ENCODE measurements at regions not wholly inside any gene's neighbourhood (a gene's known extent, or its start where the extent isn't known, plus 50 kb on each side); places are given as distances from the start of the nearest gene placed in this dataset.

DNA sequence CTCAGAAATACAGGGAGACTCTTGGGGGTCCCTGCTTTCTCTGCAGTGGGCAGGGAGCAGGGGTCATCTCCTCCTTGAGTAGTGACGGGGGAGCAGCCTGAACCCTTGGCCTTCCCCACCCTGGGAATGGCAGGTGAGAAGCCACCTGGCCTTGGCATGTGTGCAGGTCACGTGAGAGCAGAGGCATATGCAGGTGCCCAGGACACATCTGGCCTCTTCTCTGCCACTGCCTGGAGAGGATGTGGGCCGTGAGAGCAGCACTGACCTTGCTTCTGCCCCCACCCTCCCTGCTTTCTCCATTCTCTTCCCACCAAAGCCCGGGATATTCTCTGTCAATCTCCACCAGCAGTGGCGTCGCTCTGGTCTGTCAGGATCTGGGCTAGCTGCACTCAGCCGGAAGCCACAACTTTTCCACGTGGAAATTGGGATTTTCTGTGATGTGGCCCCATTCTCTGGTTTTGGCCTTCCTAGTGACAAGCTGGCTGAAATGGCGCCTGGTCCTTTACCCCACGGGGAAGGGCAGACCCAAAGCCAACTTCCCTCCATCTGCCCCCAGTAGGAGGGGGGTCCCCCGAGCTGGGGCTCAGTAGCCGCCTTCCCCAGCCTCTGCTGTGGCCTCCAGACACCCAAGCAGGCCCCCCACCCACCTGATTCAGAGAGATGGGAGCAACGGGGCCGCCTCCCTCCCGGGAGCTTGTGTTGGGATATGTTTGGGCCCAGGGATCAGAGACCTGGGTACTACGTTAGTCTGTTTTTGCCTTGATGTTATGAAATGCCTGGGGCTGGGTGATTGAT, 70.4 kb upstream of the FCN1 start:
- DNase-seq, result no peak

DNA sequence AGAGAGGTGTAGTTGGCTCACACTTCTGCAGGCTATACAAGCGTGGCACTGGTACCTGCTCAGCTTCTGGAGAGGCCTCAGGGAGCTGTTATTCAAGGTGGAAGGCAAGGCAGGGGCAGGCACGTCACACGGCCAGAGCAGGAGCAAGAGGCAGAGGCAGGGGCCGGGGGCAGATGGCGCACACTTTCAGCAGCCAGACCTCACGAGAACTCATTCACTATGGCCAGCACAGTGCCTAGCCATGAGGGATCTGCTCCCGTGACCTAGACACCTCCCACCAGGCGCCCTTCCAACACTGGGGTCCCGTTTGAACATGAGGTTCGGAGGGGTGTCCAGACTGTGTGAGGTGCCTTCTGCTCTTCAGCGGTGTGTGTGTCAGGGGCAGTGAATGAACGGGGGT, 71.0 kb upstream of the FCN1 start:
- no peak for DNase-seq

DNA sequence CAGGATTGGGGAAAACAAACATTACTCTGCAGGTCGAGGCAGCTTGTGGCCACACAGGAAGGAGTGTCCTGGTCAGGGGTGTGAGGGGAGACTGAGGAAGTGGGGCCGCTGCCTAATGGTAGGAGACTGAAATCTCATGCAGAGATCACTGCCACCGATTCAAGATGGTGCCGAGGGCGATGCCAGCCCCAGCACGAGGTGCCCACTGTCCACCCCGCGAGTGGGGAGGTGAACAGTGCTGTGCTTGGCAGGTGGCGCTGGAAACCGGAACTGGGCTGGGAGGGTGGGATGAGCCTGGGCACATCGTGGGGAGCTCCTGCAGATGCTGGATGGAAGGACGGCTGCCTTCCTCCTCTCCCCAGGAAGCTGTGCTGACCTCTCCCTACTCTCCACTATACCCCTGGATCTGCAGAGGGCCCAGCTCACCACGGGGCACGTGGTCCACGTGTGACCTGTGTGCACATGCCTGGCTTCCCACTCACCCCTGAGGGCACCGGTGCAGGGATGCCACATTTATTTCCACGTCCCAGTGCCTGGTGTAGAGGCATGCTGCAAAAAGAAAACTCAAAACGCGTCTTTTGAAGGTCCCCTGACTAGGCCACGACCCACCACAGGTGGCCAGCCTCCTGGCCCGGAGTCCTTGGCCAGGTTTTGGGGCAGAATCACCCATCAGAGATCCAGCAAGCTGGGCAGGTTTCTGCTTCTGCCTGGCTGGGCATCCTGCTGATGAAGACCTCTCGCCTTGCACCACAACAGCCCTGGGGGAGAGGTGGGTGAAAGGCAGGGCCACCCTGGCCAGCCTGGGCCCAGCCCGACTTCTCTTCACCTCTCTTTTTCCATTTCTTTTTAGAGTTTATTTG, 71.7 kb upstream of the FCN1 start:
- DNase-seq, result no peak

DNA sequence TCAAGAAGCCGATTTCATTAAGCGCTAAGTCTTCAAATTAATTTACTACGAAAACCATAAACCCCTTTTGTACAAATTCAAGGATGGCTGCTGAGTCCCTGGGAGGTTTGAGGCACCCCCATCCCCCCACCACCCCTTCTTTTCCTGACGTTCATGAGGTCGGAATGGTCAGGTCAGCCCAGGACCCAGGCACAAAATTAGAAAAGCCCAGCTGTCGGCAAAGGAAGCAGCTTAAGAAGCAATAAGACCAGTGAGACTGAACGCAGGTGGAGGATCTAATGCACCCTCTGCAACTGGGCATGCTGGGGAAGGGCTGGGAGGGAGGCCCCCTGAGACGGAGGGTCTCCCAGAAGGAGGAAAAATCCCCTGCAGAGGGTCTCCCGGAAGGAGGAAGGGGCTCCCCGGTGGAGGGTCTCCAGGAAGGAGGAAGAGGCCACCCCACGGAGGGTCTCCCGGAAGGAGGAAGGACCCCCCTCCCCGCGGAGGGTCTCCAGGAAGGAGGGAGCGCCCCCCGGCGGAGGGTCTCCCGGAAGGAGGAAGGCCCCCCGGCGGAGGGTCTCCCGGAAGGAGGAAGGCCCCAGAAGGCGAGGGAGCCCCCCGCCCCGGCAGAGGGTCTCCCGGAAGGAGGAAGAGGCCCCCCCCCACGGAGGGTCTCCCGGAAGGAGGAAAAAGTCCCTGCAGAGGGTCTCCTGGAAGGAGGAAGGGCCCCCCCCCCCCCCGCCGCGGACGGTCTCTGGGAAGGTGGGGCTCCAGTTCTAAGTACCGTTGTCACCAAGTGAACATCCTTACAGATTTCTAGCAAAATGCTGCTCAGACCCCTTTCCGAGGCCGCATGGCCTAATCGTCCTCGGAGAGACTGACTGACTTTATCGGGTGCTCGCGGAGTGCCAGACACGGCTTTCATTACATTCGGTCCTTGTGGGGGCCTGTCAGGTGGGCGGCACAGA, 74.4 kb upstream of the FCN1 start:
- no peak for DNase-seq

DNA sequence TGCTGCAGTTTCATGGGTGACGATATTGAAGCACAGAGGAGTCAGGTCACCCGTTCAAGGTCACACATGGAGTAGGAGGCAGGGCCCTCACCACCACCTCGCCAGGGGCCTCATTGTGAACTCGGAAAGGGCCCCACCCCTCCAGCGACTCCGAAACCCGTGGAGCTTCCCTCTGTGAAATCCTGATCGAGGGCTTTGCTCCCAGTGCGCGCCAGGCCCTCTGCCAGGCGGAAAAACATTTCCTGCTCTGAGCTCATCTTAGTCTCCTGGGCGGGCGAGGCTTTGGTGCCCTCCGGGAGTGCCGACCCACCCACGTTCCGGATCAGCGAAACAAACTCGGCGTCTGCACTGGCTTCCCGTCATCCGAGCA, 75.0 kb upstream of the FCN1 start:
- DNase-seq, result no peak

DNA sequence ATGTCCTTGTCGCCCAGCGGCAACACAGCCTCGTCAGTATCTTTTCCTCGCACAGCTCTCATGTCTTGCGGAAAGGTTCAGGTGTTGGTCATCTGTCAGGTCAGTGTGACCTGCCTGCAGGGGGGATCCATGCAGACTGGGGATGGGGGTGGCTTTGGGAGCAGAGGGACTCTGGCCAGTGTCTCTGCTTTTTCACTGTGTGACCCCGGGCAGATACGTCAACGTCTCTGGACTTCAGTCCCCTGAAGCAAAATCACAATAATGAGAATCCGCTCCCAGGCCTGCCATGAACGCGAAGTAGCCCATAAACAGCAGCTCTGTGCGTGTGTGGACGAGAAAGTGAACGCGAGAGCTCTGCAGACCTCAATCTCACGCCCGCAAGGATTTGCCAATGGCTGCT, 75.7 kb upstream of the FCN1 start:
- DNase-seq, result no peak

DNA sequence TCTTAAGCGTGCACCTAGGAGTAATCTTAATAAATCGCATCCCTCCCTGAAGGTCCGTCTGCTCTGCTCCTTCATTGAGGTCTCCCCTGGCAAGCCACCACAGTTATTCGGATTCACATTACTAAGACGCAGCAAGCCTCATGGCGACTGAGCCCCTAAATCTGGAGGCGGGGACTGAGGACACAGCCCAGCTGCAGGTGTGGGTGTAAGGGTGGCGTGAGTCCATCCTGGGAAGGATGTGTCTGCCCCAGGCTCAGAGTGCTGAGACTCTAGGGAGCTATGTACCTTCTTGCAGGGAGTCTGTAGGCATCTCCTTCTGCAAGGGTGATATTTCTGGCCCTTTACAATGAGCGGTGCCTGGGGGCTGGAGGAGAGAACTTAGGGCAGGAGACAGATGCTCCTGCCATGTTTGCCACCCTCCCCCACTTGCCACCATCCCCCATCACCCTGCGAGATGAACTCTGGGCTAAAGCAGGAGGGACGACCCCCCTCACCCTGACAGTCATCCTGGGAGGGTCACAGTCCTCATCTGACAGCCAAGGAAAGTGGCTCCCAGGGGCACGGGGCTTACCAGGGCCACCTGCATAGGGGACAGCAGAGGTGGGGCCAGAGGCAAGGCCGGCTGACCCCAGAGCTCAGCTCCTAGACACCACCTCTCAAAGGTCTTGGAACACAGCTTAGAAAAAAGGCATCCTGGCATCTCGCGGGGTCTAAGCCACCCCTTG, 76.4 kb upstream of the FCN1 start:
- no peak for DNase-seq

DNA sequence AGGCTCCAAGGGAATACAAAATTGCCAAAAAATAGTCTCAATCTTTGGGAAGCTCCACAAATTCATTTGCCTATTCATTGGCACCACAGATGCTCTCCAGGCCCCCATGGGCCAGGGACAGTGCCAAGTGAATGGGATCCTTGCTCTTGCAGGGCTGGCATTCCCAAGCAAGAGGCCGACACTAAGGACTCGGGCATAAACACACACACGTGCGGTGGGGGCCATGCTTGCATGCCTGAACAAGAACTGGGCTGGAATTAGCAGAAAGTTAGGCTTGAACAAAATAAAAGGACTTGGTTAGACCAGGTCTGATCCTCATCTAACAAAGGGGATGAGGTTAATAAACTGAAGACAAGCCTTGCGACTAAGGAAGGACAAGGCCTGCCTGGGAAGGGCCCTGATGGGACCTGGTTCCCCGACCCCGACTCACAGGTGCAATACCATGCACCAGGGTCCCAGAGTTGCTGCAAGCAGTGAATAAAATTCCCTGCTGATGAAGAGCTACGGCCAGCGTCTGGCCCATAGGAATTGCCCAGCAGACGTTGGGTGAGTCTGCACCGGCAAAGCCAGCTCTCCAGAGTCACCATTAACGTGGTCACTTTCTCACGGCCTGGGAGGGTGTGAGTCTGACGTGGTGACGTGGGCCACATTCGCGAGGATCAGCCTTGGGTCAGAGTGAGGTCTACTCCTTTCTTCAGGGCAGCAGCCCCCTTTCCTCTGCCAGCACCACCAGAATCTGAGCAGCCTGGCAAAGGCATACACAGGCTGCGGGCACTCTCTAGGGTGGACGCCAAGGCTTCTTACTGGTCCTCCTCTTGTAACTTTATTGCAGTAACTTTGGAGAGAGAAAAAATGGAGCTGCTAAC, 77.4 kb upstream of the FCN1 start:
- no peak for DNase-seq

DNA sequence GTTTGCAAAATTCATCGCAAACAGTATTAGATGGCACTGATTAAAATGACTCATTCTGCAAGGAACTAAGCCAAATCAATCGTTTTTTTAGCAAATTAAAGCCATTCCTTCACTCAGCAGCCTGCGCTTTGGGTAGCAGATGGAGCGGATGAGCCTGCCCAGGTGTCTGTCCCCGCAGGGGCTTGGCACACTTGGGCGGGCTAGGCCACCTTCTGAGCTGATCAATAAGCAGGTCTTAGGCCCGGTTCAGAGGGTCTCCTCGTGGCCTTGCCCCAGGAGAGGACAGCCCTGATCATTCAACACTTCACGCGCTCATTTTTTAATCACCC, 78.0 kb upstream of the FCN1 start:
- DNase-seq, result no peak

DNA sequence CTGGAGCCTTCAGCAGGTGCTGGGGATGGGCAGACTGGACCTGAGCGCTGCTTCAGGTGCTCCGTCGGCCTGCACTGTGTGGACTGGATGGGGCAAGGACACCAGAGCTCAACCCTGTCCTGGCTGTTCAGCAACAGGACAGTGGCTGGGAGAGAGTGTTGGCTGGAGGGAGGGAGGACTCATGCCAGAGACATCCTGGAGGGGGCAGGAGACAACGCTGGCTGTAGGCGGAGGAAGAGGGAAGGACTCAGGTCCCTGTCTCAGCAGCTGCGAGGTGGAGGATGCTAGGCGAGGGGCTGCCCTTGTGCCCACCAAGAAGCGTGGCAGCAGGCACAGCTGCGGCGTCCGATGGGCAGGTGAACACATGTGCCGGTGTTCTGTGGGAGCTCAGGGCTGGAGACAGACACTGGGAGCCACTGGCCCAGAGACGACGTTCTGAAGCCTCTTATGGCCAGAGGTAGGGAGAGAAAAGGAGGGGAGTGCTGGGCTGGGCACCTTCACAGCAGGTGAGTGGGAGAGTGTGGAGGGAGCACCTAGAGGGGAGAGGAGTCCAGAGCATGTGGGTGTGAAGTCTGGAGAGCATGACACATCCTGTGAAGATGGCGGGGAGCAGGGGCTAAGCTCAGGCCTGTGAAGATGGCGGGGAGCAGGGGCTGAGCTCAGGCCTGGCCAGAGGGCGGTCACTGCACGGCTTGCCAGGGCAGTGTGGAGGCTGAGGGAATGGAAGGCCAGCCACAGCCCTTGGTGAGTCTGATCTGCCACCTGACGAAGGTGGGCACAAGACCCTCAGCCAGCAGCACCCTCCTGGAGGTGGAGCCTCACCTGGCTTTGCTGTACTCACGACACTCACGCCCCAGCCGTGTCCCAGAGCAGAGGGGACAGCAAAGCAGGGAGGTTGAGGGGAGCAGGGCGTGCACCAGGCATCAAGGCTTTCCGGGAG, 79.1 kb upstream of the FCN1 start:
- no peak for DNase-seq

DNA sequence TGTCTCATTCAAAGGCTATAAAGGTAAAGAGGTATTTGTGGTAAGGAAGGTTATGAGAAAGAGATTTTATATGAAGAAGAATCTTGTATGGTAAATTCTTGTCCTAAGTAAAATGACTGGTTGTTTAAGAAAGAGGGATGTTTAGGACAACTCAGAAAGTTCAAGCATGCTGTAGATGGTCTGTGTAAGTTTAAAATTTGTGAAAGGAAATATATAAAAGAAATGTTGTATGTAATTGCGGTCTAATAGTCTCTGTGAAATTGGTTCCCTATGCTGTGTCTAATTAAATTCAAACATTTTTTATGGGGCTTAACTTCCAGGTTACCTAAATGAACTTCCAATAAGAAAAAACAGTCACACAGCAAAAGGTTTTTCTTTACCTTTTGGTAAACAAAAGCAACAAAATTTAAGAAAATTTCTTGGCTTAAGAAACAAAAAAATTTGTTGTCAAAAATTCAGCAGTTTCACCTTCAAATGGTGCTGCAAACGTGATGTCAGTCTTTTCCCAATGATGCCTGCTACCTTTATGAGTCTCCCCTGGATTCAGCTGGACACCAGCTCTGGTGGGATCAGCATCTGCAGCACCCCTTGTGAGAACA, 83.0 kb upstream of the FCN1 start:
- no peak for DNase-seq

DNA sequence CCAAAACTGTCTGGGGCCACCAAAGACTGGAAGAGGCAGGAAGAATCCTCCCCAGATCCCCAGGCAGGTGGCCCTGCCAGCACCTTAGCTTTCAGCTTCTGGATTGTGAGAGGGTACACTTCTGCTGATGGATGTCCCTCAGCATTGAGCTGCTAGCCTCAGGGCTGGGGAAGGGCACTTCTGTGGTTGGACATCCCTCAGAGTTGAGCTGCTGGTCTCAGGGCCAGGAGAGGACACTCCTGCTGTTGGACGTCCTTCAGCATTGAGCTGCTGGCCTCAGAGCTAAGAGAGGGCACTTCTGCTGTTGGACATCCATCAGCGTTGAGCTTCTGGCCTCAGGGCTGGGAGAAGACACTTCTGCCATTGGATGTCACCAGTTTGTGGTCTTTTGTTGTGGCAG, 83.8 kb upstream of the FCN1 start:
- DNase-seq, result no peak

DNA sequence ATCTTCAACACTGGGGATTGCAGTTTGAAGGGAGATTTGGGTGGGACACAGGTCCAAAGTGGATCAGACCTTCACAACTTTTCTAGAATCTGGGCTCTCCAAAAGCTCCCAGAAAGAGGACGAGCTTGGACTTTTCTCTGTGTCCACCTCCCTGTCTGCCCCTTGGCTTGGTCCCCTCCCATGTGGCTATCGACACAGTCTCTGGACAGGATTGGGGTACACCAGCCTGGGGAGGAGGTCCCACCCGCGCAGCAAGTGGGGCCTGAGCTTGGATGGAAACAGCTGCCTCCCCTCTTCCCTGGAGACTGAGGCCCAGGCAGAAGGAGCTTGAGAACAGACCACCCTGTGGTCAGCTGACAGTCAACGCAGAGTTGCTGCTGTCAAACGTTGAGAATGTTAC, 84.6 kb upstream of the FCN1 start:
- DNase-seq, result no peak

DNA sequence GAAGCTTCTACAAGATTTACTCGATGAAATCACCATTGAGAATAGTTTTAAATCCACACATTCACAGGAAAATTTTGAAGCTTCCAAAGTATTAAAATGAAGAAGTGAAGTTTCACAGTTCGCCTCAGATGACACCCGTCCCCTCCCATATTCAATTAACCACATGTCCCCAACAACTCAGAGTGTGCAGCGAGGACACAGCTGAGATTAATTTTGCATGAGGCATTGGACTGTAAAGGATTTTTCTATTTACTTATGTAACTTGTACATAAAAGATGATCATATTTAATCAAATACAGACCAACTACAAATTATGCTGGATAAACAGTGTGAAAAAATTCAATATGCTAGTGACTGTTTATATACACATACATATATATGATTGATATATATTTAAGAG, 84.7 kb upstream of the OLFM1 start:
- no peak for DNase-seq

DNA sequence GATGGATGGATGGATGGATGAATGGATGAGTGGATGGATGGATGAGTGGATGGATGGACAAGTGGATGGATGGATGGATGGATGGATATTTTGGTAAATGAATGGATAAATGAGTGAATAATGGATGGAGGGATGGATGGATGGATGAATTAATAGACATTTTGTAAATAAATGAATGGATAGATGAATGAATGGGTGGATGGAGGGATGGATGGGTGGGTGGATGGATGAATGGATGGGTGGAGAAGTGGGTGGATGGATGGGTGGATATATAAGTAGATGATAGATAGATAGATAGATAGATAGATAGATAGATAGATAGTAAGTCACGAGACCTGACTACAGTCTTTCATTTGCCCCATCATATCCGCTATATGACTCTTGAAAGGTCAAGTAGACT, 82.7 kb upstream of the OLFM1 start:
- DNase-seq, result no peak

DNA sequence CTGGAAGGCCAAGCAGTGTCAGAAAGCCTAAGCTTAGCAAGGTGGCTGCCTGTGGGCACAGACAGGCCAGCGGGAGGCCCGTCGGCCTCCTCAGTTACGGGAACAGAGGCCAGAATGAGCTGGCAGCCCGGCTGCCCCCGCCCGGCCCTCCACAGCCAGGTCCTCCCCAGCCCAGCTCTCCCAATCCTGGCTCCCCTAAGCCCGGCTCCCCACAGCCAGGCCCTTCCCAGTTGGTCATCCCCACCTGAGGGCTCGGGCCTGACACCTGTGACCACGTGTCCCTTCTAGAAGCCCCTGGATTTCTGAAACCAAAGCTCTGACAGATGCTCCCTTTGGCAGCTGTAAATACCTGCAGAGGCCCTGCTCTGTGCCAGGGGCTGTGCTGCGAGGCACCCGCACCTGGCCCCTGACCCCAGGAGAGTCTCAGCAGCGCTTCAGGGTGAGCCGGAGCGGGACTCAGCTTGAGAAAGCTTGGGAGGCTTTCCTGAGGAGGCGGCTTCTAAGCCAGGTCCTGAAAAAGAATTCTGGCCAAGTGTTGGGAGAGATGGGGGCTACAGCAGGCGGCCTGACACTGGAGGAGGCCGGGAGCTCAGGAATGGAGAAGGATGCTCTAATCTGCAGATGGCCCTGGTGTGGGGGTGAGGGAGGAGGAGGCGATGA, 80.4 kb upstream of the OLFM1 start:
- no peak for DNase-seq

DNA sequence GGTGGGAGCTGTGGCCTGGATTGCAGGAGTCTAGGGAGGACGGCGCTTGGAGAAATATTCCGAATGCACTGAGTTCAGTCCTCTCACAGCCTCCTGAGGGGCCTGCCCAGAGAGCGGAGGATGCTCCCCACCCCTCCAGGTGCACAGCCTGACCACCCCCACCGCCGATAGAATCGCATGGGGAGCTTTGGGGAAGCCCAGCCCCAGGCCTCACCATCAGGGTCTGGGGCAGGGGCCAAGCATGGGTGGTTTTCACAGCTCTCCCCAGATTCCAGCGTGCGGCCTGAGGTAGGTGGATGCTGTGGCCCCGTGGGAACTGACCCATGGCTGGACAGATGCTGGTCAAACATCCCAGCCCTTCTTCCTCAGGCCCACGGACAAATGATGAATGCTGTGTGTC, 79.9 kb upstream of the OLFM1 start:
- DNase-seq, result no peak

DNA sequence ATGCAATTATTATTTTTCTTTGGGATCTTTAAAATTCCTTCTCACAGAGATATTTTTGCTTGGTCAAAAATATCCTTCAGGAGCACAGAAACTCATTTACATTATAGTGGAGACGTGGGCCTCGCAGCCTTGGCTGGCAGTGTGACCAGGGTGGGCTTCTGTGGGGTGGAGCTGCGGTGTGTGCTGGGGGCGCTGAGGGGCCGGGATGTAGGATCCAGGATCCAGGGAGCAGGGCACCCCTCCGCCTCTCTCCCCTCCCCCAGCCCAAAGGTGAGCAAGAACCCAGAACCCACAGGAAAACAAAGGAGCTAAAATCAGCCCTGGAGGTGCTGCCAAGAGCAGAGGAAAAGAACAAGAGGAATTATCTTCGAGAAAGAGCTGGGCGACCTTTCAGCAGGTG, 79.1 kb upstream of the OLFM1 start:
- DNase-seq, result no peak

DNA sequence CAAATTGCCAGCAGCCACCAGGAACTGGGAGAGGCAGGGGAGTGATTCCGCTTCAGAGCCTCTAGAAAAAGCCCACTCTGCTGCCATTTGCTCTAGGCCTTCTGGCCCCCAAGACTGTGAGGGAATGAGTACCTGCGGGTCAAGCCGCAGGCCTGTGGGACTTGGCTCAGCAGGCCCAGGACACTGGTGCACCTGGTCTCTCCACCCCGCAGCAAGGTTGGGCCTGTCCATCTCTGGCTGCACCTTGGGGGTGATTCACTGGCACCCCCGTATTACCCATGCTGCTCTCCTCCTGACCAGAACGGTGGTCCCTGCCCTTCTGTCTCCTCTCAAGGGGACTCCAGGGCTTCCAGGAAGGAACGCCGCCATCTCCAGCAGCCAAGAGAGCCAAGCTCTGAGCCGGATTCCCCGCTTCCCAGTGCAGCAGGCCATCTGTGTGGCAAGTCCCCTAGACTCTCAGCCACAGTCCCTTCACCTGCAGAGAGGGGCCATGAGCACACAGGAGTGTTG, 78.4 kb upstream of the OLFM1 start:
- DNase-seq, result no peak

All from NCI-H1092 (cell line).